ENCODE measurements at regions not wholly inside any gene's neighbourhood (a gene's known extent, or its start where the extent isn't known, plus 50 kb on each side); places are given as distances from the start of the nearest gene placed in this dataset.
A peak's percentile ranks its signal among the peaks of the same experiment; 100 is the strongest.

DNA sequence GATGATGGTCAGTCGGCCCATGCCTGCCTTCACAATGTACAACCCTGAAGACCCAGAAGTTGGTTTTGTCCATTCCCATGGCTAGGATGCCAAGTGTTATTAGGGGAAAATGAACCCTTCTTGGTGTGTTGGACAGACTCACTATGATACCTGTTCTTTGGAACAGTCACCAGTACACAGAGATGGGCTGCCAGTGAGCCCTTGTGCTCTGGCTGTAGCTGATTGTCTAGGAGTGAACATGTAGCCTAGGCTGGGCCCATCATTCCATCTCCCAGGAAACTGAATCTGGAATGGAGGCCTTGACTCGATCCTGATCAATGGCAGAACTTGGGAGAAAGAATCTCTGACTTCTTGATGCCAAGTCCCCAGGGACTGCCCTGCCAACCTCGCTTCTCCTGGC lies 188.9 kb downstream of the EVX1 start:
- H3K9me3 ChIP-seq (ENCODE audit: control insufficient read depth, insufficient read depth, low read depth, low read length), result no peaks in the 10 kb centered on the region
- no peak overlapping the region for H3K27ac ChIP-seq (ENCODE audit: insufficient read depth, low read length)
- H3K36me3 ChIP-seq (ENCODE audit: control insufficient read depth, insufficient read depth, low read length), result no peaks in the 10 kb centered on the region
- no peaks in the 10 kb centered on the region for H3K4me1 ChIP-seq (ENCODE audit: control insufficient read depth, extremely low read depth, insufficient read depth, low read length)
- no peaks in the 10 kb centered on the region for H4K20me1 ChIP-seq (ENCODE audit: control insufficient read depth, extremely low read depth, insufficient read depth, low read length)
- DNase-seq (ENCODE audit: low read depth in 2 of 2), result no peak
- TF ChIP-seq CTCF (conservative IDR thresholded peaks at IDR 0.05 in 1 of 2, IDR thresholded peaks at IDR 0.05 in 1 of 2; ENCODE audit: low read depth in 1 of 2, low read length in 2 of 2) (no peak), EZH2 (IDR thresholded peaks at IDR 0.05; ENCODE audit: low read length, missing control alignments) (no peak)
- H2AFZ ChIP-seq (ENCODE audit: low read length), result no peak overlapping the region
- no peak overlapping the region for H3K4me3 ChIP-seq (replicated peaks in 1 of 4; ENCODE audit: control extremely low read depth in 1 of 4, insufficient read depth in 1 of 4, low read depth in 3 of 4, low read length in 4 of 4)
- H3K27me3 ChIP-seq (ENCODE audit: control insufficient read depth, insufficient read depth, low read length), result peaks cover 2% of the 10 kb centered on the region
- no peak overlapping the region for H3K4me2 ChIP-seq (ENCODE audit: extremely low read depth, insufficient read depth, low read length)
- no peaks in the 10 kb centered on the region for H3K79me2 ChIP-seq (ENCODE audit: control insufficient read depth, insufficient read depth, low read length)
- no peak overlapping the region for H3K9ac ChIP-seq (ENCODE audit: insufficient read depth, low read length)

DNA sequence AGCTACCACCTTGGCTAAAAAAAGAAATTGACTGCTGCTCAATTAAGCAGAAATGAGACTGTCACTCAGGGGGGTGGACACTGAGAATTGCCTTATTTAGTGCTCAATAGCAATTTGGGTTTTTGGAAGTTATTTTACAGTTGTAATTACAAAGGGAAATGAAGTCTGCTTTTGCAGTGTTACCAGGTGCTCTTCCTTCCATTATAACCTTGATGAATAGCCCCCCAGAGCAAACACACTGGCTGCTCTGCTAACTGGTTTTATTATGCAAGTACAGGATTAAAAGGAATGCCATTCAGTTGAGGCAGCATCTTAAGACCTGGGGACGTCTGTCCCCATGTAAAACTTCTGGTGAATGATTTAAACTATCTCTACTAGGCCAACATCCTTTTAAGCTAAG lies 191.0 kb downstream of the EVX1 start:
- Histone ChIP-seq H3K4me1 (ENCODE audit: control insufficient read depth, extremely low read depth, insufficient read depth, low read length) (no peaks in the 10 kb centered on the region), H3K27me3 (ENCODE audit: control insufficient read depth, insufficient read depth, low read length) (peaks cover 2% of the 10 kb centered on the region), H2AFZ (ENCODE audit: low read length) (no peak overlapping the region), H3K79me2 (ENCODE audit: control insufficient read depth, insufficient read depth, low read length) (no peaks in the 10 kb centered on the region), H3K27ac (ENCODE audit: insufficient read depth, low read length) (no peak overlapping the region), H3K36me3 (ENCODE audit: control insufficient read depth, insufficient read depth, low read length) (no peaks in the 10 kb centered on the region), H3K4me2 (ENCODE audit: extremely low read depth, insufficient read depth, low read length) (no peak overlapping the region), H3K4me3 (replicated peaks in 1 of 4; ENCODE audit: control extremely low read depth in 1 of 4, insufficient read depth in 1 of 4, low read depth in 3 of 4, low read length in 4 of 4) (no peak overlapping the region), H4K20me1 (ENCODE audit: control insufficient read depth, extremely low read depth, insufficient read depth, low read length) (no peaks in the 10 kb centered on the region), H3K9ac (ENCODE audit: insufficient read depth, low read length) (no peak overlapping the region), H3K9me3 (ENCODE audit: control insufficient read depth, insufficient read depth, low read depth, low read length) (no peaks in the 10 kb centered on the region)
- no peak for DNase-seq (ENCODE audit: low read depth in 2 of 2)
- TF ChIP-seq CTCF (conservative IDR thresholded peaks at IDR 0.05 in 1 of 2, IDR thresholded peaks at IDR 0.05 in 1 of 2; ENCODE audit: low read depth in 1 of 2, low read length in 2 of 2), result no peak
- no peak for TF ChIP-seq EZH2 (IDR thresholded peaks at IDR 0.05; ENCODE audit: low read length, missing control alignments)

DNA sequence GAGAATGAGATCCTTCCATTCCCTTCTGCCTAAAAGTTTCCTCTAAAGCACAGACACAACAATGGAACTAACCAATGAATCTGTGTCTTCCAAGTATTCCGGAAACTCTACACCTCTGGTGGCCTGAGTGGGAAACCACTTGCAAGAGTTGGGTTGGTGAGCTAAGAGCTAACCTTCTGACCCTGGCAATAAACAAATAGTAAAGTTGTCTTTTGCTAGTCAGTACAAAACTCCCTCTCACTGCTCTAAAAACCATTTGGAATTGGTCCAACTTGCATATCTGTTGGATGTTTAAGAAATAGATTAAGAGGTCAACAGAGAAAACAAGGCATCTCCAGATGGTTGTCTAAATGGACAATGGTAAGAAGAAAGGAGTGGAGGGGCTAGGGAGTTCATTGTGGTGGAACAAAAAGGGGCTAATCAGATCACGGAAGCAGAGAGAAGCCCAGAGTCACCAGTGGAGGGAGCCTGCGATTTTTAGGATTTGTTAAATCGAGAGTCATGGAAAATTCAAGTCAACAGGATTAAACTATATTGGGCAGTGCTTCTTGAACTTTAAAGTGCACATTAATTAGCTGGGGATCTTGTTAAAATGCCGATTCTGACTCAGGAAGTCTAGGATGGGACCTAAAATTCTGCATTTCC lies 192.3 kb downstream of the EVX1 start:
- DNase-seq (ENCODE audit: low read depth in 2 of 2), result peak in 1 of 2 donors; percentile 20
- Histone ChIP-seq H3K9ac (ENCODE audit: insufficient read depth, low read length) (no peak overlapping the region), H3K27ac (ENCODE audit: insufficient read depth, low read length) (no peak overlapping the region), H3K79me2 (ENCODE audit: control insufficient read depth, insufficient read depth, low read length) (no peaks in the 10 kb centered on the region), H3K4me1 (ENCODE audit: control insufficient read depth, extremely low read depth, insufficient read depth, low read length) (no peaks in the 10 kb centered on the region), H3K36me3 (ENCODE audit: control insufficient read depth, insufficient read depth, low read length) (no peaks in the 10 kb centered on the region), H3K4me2 (ENCODE audit: extremely low read depth, insufficient read depth, low read length) (no peak overlapping the region), H3K27me3 (ENCODE audit: control insufficient read depth, insufficient read depth, low read length) (peaks cover 2% of the 10 kb centered on the region), H4K20me1 (ENCODE audit: control insufficient read depth, extremely low read depth, insufficient read depth, low read length) (no peaks in the 10 kb centered on the region), H2AFZ (ENCODE audit: low read length) (no peak overlapping the region), H3K9me3 (ENCODE audit: control insufficient read depth, insufficient read depth, low read depth, low read length) (no peaks in the 10 kb centered on the region), H3K4me3 (replicated peaks in 1 of 4; ENCODE audit: control extremely low read depth in 1 of 4, insufficient read depth in 1 of 4, low read depth in 3 of 4, low read length in 4 of 4) (no peak overlapping the region)
- TF ChIP-seq EZH2 (IDR thresholded peaks at IDR 0.05; ENCODE audit: low read length, missing control alignments) (no peak), CTCF (conservative IDR thresholded peaks at IDR 0.05 in 1 of 2, IDR thresholded peaks at IDR 0.05 in 1 of 2; ENCODE audit: low read depth in 1 of 2, low read length in 2 of 2) (peak in 1 of 2 donors; percentile 27)

All from fibroblast of lung (primary cell).